ENCODE measurements at regions not wholly inside any gene's neighbourhood (a gene's known extent, or its start where the extent isn't known, plus 50 kb on each side); places are given as distances from the start of the nearest gene placed in this dataset.

- Histone ChIP-seq H3K4me2 (ENCODE audit: insufficient read depth, low read length) (no peak overlapping the region), H3K9me1 (replicated peaks; ENCODE audit: control insufficient read depth, extremely low read depth, insufficient read depth, low read length) (no peaks in the 10 kb centered on the region), H4K20me1 (replicated peaks; ENCODE audit: control insufficient read depth, extremely low read depth, insufficient read depth, low read length) (no peaks in the 10 kb centered on the region), H3K4me1 (ENCODE audit: control insufficient read depth, extremely low read depth, insufficient read depth, low read length) (no peaks in the 10 kb centered on the region), H3K4me3 (replicated peaks in 1 of 3; ENCODE audit: insufficient read depth in 1 of 3, low read depth in 1 of 3, low read length in 3 of 3) (no peak overlapping the region), H2AFZ (ENCODE audit: low read depth, low read length) (no peak overlapping the region), H3K36me3 (ENCODE audit: control insufficient read depth in 2 of 2, extremely low read depth in 1 of 2, insufficient read depth in 2 of 2, low read length in 2 of 2) (no peaks in the 10 kb centered on the region), H3K9me3 (replicated peaks; ENCODE audit: control insufficient read depth, insufficient read depth, low read length) (no peaks in the 10 kb centered on the region), H3K27me3 (ENCODE audit: control insufficient read depth in 2 of 2, insufficient read depth in 2 of 2, low read length in 2 of 2) (no peaks in the 10 kb centered on the region), H3K79me2 (ENCODE audit: control insufficient read depth, insufficient read depth, low read length) (no peaks in the 10 kb centered on the region), H3K27ac (ENCODE audit: insufficient read depth, low read depth, low read length) (no peak overlapping the region), H3K9ac (replicated peaks; ENCODE audit: extremely low read depth, insufficient read depth, low read length) (no peak overlapping the region)
- TF ChIP-seq EZH2 (IDR thresholded peaks at IDR 0.05; ENCODE audit: borderline replicate concordance, low read depth, low read length, severe bottlenecking) (no peak), JUN (IDR thresholded peaks at IDR 0.05; ENCODE audit: borderline replicate concordance, insufficient read depth, insufficient read length, low read depth) (no peak), CTCF (IDR thresholded peaks at IDR 0.05; ENCODE audit: extremely low read depth in 1 of 2, insufficient read depth in 1 of 2, low read depth in 1 of 2, low read length in 2 of 2) (no peak), MAX (IDR thresholded peaks at IDR 0.05; ENCODE audit: insufficient read depth, insufficient read length) (no peak), MYC (IDR thresholded peaks at IDR 0.05; ENCODE audit: low read depth, low read length) (no peak), FOS (IDR thresholded peaks at IDR 0.05; ENCODE audit: borderline replicate concordance, insufficient read depth, low read length) (no peak), GATA2 (IDR thresholded peaks at IDR 0.05; ENCODE audit: insufficient read depth, insufficient read length, low read depth, low read length) (no peak), POLR2AphosphoS5 (IDR thresholded peaks at IDR 0.05; ENCODE audit: insufficient read depth, low read depth, low read length) (no peak), POLR2A (IDR thresholded peaks at IDR 0.05; ENCODE audit: low read depth, low read length) (no peak)
- POLR2A ChIA-PET = no interaction called here
- CTCF ChIA-PET = no interaction called here
- intact Hi-C loops (cut with micrococcal nuclease) (no loop called here), dilution Hi-C loops (cut with MboI; ENCODE audit: extremely low pct_ligation_motif_present, low sequenced_read_pairs) (no loop called here)
- no TSS peak for BruUV-seq (replicated peaks)
- no peak for DNase-seq (ENCODE audit: low read depth, low spot score)
- no peak for FAIRE-seq
These were observed 882.9 kb upstream of the SLIT2 start for GRCh38 chr4:19368800-19369199.

All from endothelial cell of umbilical vein (primary cell).